Glomerular visceral epithelial cell (primary cell): ENCODE measurements at regions not wholly inside any gene's neighbourhood (a gene's known extent, or its start where the extent isn't known, plus 50 kb on each side); places are given as distances from the start of the nearest gene placed in this dataset.

Source experiments
- DNase-seq: peaks from one replicate; pipeline ENCODE4 v3.0.0-alpha.2; 2016; ENCODE audit errors: extremely low spot score

GRCh38 chr4:111483375-111484169, 661.7 kb upstream of the FAM241A start:
- DNase-seq = no peak

GRCh38 chr4:111492496-111492895, 652.8 kb upstream of the FAM241A start:
- DNase-seq = peak; percentile 26

- DNase-seq = no peak
These were observed 650.8 kb upstream of the FAM241A start for GRCh38 chr4:111494471-111494870.

GRCh38 chr4:111494971-111495370, 650.3 kb upstream of the FAM241A start:
- peak; percentile 1 for DNase-seq

- DNase-seq = no peak
These were observed 646.0 kb upstream of the FAM241A start for GRCh38 chr4:111499291-111499690.

- no peak for DNase-seq
These were observed 645.5 kb upstream of the FAM241A start for GRCh38 chr4:111499706-111500105.

- no peak for DNase-seq
These were observed 644.4 kb upstream of the FAM241A start for GRCh38 chr4:111500858-111501257.

GRCh38 chr4:111501946-111502345, 643.3 kb upstream of the FAM241A start:
- DNase-seq = peak; percentile 13

- DNase-seq = no peak
These were observed 642.6 kb upstream of the FAM241A start for GRCh38 chr4:111502626-111503025.

GRCh38 chr4:111506706-111507105, 638.5 kb upstream of the FAM241A start:
- DNase-seq = peak; percentile 13

- DNase-seq = no peak
These were observed 634.7 kb upstream of the FAM241A start for GRCh38 chr4:111510535-111510934.

- DNase-seq = peak; percentile 71
These were observed 633.0 kb upstream of the FAM241A start for GRCh38 chr4:111512081-111512783.

GRCh38 chr4:111519683-111520082, 625.6 kb upstream of the FAM241A start:
- DNase-seq = no peak

- no peak for DNase-seq
These were observed 614.8 kb upstream of the FAM241A start for GRCh38 chr4:111530446-111530845.

GRCh38 chr4:111535792-111536191, 609.5 kb upstream of the FAM241A start:
- DNase-seq = no peak

GRCh38 chr4:111537165-111537564, 608.1 kb upstream of the FAM241A start:
- no peak for DNase-seq

GRCh38 chr4:111537871-111538270, 607.4 kb upstream of the FAM241A start:
- DNase-seq = no peak

GRCh38 chr4:111540671-111541070, 604.6 kb upstream of the FAM241A start:
- DNase-seq = no peak

- no peak for DNase-seq
These were observed 603.2 kb upstream of the FAM241A start for GRCh38 chr4:111542056-111542455.

- no peak for DNase-seq
These were observed 598.4 kb upstream of the FAM241A start for GRCh38 chr4:111546881-111547280.

GRCh38 chr4:111556141-111556781, 589.0 kb upstream of the FAM241A start:
- no peak for DNase-seq

- no peak for DNase-seq
These were observed 588.4 kb upstream of the FAM241A start for GRCh38 chr4:111556851-111557250.

- DNase-seq = no peak
These were observed 582.4 kb upstream of the FAM241A start for GRCh38 chr4:111562826-111563225.
